ENCODE measurements at regions not wholly inside any gene's neighbourhood (a gene's known extent, or its start where the extent isn't known, plus 50 kb on each side); places are given as distances from the start of the nearest gene placed in this dataset.

- TF ChIP-seq CTCF (IDR thresholded peaks at IDR 0.05; ENCODE audit: poor library complexity) (no peak), EZH2phosphoT487 (IDR thresholded peaks at IDR 0.05; ENCODE audit: low read depth, severe bottlenecking, unreplicated experiment) (no peak), EZH2 (IDR thresholded peaks at IDR 0.05; ENCODE audit: borderline replicate concordance) (no peak)
Measured at GRCh38 chr3:159058859-159059258, 257.0 kb downstream of the MFSD1 start.

Measured in hepatocyte (in vitro differentiated cells).